HG02884 (cell line): ENCODE measurements at regions not wholly inside any gene's neighbourhood (a gene's known extent, or its start where the extent isn't known, plus 50 kb on each side); places are given as distances from the start of the nearest gene placed in this dataset.

Experiments used
- ATAC-seq: cut with Tn5 transposase; IDR thresholded peaks from one replicate; pipeline ENCODE4 v1.9.1; 2021; ENCODE audit warnings: mild to moderate bottlenecking, moderate library complexity; ENCODE audit not compliant: unreplicated experiment

DNA sequence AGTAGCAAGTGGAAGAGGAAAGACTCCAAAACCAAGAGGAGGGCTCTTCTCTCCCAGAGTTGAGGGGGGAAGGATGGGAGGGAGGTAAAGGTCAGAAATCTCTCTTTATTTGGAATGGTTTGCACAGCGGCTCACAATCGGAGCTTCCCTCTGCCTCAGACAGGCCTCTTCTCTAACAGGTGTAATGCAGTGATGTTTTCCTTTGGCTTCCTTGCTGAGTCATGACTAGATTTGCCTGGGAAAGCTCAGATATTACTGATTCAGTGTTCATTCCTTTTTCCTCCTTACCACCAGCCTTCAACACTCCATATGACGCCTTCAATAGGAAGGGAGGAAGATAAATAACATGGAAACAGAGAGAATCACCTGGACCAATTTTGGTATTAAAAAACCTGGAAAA, 136.6 kb downstream of the RNF152 start:
- ATAC-seq = no peak

DNA sequence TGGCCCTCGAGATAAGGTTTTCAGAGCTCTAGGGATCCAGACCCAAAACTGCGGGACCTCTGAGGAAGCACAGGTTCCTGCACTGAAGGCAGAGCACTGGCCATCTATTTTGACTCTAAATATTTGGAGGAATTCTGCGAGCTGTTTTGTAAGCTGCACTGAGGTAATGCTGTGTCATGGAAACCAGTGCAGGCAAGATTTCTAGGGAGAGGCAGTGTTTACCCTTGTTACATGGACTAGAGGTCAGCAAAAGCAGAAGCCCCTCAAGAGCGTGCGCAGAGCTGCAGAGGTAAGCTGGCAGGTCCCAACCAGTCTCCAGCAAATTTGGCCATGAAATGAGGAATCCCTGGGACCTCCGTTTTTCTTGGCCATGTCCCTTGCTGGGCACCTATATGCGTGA, 137.3 kb downstream of the RNF152 start:
- ATAC-seq = no peak

DNA sequence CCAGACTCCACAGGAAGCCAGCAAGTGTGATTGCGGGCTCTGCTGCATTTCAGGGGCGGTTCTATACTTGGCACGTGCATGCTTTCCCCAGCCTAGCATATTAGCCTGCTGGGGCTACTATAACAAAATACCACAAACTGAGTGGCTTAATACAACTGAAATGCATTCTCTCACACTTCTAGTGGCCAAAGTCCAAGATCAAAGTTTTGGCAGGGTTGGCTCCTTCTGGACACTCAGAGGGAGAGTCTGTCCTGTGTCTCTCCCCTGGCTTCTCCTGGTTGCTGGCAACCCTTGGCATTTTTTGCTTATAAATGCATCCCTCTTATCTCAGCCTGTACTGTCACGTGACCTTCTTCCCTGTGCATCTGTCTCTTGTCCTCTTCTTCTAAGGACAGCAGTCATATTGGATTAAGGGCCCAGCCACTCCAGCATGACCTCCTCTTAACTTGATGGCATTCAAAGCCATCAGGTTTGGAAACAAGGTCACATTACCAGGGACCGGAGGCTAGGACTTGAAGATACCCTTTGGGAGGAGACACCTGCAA, 138.7 kb downstream of the RNF152 start:
- no peak for ATAC-seq

DNA sequence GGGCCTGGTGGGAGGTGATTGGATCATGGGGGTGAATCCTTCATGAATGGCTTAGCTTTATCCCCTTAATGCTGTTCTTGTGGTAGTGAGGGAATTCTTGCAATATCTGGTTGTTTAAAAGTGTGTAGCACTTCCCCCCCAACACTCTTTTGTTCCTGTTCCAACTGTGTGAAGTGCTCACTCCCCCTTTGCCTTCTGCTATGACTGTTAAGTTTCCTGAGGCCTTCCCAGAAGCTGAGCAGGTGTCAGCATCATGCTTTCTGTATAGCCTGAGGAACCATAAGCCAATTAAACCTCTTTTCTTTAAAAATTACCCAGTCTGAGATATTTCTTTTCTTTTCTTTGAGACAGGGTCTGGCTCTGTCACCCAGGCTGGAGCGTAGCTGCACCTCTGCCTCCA, 139.4 kb downstream of the RNF152 start:
- no peak for ATAC-seq

DNA sequence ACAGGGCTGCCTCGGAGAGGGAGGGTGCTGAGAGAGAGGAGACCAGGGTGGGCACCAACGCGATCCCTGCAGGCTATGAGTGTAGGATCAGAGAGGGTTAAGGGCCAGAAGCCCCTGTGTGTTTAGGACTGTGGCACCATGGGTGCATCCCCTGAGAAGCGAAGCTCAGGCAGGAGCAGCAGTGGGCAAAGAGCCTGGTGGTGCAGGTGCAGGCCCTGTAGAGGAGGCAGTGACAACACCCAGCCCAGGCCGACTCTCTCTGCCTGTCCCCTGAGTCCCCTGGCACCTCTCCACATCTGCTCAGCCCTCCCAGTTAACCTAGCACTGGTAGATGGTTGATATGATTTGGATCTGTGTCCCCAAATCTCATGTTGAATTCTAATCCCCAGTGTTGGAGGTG, 139.8 kb downstream of the RNF152 start:
- no peak for ATAC-seq

DNA sequence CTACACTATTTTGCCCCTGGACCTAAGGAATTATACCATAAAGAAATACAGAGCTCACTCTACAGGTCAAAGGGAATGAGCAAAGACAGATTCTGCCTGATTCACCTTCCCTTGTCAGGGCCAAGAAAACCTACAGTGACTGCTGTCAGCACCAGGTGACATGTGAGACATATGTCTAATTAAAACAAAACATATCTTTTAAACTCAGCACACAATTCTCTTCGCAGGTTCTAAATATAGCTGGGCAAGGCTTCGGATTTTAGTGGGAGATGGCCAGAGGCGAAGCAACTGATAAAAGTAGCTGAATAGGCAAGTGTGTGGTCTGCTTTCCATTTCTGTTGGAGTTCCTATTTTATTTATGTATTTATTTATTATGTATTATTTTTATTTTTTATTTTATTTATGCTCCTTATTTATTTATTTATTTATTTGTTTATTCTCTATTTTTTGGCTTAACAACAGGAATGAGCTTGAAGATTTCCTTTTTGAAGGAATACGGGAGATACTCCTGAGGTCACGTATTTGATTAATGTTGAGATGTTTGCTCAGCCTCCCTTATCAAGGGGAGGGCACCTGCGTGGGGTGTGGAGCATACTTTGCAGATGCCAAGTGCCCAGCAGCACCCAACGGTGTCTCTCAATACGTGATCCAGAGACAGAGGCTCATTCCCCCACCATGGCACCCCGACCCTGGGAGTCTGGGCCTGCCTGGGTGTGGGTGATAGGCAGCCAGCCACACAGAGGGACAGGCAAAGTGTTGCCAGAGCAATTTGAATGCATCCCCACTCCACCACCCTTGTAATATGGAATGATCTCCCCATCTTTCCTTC, 141.8 kb downstream of the RNF152 start:
- no peak for ATAC-seq

DNA sequence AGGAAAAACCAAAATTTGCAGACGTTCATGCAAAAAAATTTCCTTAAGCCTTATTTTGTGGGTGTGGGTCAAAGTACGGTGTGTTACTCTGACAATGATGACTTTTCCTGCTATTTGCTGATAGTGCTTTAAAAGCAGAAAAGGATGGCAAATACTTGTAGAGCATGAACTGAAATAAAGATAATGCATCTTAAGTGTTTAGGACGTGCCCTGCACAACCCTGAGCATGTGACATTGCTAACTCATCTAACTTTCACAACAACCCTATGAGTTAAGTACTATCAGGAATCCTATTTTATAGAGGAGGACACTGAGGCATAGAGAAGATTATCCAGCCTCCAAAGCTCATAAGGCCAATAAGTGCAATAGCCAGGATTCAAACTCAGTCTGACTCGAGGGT, 143.3 kb downstream of the RNF152 start:
- no peak for ATAC-seq

DNA sequence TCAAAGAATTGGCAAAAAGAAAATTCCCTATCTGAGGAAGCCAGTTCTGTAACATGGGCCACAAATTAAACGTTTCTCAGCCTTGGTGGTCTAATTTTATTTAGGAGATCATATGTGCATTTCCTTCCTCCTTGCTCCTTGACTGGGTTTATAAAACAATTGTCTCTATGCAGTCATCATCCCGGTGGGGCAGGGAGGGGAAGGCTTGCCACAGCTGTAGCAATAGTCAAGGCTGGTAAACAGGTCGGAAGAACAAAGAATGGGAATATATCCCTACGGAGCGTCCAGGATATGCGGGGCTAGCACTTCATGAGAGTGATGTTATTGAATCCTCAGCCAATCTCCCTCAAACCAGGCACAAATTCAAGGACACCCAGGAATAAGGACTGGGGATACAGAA, 143.8 kb downstream of the RNF152 start:
- ATAC-seq = no peak

DNA sequence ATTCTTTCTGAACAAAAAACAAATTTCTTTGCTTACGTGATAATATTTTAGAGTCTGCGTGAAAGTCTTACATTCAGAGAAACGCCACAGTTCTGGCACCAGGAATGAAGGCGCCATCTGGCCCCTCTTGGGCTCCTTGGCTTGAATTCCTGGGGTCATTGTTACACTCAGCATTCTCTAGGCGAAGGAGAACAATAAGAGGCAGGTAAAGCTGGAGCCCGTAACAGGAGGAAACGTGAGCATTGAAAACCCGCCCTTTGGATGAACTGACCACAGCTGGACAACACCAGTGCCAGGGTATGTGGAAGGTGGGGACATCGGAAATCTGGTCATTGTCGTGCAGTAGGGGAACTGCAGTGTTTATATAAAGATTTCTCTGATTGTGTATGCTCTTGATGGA, 144.8 kb downstream of the RNF152 start:
- no peak for ATAC-seq

DNA sequence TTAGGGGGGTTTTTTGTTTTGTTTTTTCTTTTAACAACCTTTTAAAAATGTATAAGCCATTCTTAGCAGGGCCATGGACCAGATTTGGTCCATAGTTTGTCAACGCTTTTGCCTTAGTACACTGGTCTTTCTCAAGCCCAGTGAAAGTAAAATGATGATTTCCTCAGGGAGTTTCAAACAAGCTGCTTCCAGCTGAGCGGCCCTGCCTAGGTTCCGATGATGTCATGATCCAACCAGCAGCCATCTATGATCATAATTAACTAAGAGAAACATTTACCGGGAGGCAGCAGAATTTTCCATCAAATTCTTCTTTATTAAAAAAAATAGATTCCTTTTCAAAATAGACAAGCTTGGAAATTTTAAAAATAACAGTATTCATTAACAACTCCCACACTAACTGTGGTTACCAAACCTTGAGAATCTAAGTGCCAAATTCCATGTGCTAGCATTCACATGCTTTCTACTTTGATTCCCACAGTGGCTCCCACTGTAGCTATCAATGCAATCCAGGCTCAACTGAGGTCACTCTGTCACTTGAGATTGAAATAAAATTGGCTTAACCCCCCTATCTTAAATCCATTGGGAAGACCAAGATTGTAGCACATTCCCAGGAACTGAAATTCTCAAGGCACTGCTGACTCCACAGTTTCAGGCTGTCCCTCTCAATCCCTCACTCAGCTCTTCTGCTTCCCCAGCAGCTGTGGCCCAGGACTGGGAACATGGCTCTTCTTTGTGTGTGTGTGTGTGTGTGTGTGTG, 148.9 kb downstream of the RNF152 start:
- ATAC-seq = no peak

DNA sequence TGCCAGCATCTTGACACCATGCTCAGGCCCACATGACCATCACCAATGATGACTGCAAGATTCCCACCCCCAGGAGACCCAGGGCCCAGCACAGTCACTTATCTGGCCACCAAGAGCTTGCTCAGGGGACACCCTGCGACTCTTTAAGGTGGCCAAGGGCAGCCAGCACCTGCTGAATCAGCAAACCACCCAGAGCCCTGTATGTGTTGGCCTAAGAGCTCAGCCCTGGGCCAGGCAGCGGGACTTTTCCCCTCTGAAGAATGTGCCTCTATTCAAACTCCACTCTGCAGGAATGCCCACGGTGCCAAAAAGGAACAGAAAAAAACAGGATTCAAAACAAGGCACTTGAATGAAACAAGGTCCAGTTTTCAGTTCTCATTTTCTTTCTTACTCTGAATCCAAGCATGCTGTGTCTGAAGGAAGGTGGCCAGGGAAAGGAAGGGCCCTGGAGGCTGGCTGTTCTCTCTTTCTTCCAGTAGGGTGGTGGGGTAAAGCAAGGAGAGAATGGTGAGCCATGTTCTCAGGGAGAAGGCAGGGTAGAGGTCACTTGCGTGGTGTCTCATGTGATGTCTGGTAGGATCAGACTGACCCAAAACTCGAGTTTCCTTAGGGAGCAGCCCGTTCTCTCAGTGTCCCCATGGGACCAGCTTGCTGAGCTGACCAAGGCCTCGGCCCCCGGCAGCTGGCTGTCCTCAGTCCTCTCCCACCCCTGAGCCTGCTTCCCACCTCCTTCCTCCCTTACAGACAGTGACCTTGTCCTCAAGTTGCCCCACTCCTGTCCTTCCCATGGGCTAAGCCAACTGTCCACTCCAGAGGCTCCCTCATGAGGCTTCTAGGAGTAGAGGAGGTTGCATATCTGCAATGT, 150.0 kb downstream of the RNF152 start:
- no peak for ATAC-seq

DNA sequence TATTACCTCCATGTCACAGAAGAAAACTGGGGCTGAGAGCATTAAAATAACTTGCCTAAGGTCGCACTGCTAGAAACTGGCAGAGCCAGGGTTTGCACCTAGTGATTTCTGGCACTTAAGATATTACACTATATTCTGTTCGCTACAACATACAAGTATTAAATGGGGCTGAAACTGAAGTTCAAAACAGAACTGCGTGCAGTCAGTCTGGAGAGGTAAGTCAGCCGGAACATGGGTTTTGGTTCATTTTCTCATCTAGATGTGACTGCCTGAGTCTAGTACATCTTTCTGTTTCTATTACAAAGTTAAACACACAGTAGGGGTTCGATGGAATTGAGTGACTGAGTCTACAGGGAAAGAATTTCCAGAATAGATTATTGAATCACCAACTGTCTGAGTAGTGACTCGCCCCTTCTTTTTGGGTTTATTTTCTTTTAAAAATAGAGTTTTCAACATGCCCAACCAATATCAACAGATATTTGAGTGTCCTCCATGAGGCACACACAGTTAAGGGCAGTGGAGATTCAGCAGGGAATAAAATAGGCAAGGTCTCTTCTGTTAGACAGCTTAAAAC, 150.8 kb downstream of the RNF152 start:
- no peak for ATAC-seq

DNA sequence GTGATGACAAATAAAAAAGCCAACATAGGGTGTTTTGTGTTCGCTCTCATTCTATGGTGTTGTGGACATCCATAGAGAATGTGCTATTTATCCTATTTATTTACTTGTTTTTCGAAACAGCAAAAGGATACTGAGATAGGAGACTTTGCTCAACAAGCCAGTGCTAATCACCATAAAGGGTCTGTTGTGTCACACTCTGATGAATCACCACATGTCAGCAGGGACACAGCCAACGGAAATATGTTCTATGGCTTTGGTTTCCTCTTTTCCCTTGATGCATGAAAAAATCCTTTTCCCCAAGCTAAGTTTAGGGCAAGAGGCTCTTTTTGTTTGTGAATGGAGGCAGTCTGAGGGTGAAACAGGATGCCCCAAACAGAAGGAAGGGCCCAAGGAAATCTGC, 154.3 kb downstream of the RNF152 start:
- no peak for ATAC-seq

DNA sequence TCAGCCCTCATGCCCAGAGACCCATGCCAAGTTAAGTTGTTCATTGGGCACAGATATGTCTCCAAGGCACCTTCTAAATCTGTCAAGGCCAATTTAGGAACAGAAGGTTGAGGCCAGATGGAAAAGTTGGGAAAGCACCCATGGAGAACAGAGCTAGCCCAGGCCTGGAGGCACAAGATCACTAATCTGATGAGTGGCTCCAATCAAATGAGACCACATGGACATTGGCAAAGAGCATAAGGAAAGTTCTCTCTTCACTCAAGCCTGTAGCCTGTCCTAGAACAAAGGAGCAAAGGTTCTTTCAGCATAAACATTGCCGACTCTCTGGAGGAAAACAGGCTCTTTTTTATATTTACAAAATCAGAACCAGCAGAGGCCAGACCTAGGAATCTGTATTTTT, 154.8 kb downstream of the RNF152 start:
- no peak for ATAC-seq

DNA sequence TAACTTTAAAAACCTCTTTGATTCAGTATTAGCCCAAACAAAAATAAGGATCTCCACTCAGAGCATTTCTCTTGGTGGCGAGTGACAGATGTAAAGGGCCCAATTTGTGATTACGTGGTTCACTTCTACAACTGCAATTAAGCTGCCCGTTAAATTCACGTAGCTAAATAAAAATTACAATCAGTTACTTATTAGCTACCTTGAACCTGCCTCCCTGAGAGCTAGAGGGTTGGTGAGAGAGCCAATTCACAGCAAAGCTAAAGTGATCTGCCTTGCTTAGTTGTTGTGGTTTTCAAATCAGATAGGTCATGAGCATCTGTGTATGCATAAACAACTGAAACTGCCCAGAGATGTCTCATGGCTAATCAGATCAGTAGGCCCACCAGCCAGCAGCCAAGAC, 156.7 kb downstream of the RNF152 start:
- no peak for ATAC-seq

DNA sequence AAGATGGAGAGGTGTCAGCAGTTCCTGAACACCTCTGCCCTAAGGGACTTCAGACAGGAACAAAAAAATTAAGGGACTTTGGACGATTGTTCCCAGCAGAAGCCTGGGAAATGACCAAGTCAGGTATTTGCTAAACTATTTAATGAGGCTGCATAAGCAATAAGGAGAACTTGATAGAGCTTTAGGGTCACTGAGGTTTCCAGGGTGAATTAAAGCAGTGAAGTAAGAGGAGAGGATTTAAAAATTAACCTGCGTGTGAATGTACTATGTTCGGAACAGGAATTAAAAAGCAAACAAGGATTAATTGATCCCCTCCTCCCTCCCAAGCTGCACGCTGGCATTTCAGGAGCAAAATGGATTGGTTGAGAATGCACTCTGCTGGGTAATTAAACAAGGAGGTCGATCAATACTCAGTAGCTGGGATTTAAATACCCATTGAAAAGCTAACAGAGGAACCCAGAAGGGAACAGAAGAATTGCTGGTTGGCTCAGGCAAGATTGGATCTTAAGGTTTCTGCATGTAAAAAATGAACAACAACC, 157.2 kb downstream of the RNF152 start:
- ATAC-seq = no peak

DNA sequence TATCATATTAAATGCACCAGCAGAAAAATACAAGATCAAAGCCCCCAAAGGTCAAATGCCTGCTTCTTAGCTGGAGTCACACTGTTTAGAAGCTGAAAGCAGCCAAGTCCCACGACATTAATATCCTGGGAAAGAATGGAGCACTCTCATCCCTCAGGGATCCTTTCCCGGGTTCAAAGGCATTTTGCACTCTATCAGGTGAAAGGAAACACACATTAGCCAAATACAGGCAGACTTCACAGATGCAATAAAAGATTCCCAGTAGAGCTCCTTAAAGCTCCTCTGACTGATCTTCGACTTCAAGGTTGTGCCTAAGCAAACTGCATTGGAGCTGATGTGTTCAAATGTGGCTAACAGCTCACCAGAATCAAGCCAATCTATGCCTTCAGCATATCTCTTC, 158.4 kb downstream of the RNF152 start:
- no peak for ATAC-seq

DNA sequence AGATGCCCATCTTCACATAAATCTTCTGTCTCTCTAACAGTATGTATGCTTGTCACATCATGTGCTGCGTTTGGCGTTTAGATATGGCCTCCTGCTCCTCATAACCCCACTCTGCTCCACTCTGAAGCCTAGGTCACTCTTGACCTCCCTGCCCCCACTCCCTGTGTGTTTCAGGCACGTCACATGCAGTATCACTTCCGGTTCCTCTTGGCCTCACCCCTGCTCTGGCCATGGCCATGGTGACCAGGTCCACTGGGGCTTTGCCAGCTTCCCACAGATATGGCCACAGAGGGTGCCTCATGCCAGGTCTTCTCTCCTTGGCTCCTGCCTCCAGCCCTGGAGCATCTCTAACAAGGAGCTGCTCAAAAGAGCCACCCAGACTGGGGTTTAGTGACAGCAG, 160.0 kb downstream of the RNF152 start:
- ATAC-seq = no peak

DNA sequence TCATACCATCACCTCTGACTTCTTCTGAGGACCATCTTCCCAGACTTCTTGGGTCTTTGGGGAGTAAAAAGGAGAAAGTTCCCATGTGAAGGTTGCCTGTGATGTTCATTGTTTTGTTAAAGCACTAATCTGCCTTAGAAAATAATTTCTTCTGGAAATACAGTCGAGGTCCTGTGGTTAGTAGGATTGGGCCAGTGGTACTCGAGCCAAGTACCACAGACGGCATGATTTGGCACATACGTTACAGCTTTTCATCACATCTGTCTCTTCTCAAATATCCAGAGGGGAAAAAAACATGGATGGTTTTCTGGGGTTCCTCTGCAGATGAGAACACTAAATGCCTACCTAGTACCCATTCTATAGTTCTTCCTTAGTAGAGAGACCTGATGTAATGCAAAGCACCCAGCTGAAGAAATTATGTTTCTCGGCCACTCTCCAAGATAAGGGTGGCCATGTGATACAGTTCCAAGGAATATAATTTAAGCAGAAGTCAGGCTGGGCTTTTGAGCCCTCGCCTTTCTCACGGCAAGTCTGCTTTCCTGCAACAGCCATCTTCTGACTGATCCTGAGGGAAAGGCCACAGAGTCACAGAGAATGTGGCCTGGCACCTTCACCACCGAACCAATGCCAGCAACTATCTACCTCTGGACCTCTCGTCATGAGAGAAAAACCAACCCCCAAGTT, 161.0 kb downstream of the RNF152 start:
- no peak for ATAC-seq

DNA sequence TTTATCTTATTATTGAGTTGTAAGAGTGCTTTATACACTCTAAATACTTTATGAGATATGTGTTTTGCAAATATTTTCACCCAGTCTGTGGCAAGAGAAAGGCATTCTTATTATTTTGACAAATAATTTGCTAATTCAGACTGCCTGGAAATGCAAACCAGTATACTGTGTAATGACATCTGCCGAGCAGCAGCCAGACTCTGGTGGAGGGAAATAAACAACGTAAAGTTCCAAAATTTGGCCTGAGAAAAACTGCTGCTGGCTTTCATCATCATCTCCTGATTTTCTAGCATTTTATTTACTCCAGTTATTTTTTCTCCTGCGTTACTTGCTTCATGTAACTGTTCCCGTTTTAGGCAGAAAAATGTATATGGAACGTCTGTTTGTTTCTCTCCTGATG, 161.6 kb downstream of the RNF152 start:
- no peak for ATAC-seq
